HCT116 (cell line): ENCODE measurements at regions not wholly inside any gene's neighbourhood (a gene's known extent, or its start where the extent isn't known, plus 50 kb on each side); places are given as distances from the start of the nearest gene placed in this dataset.

Experiments used
- ATAC-seq: fragments of 200-7000 bp; cut with Tn5 transposase; 2 replicates; pipeline ENCODE4 v1.9.1; 2020; ENCODE audit warnings: mild to moderate bottlenecking, moderate library complexity
- BruUV-seq: library from RNA; stranded (reverse); fragments of 400-500 nt; replicated peaks from 2 replicates; lab custom pipeline; 2021; lab: Mats Ljungman, UMichigan
- CTCF ChIA-PET: fragments of 300-600 bp; sonication (Branson Sonifier 250); formaldehyde crosslinking; loops from one replicate; lab custom pipeline; 2021; ENCODE audit warnings: antibody characterized with exemption; lab: Charles Lee
- POLR2A ChIA-PET: fragments of 300-600, 350-600 bp; sonication (Branson Sonifier 250); formaldehyde crosslinking; loops from one replicate; lab custom pipeline; 2021; ENCODE audit warnings: antibody characterized with exemption; lab: Charles Lee
- RAD21 ChIA-PET, 2 experiments: fragments of 300-600 bp; sonication (Branson Sonifier 250); formaldehyde crosslinking; loops; one replicate each; lab custom pipeline; 2023; ENCODE audit warnings: low total read pairs in 2 of 2; ENCODE audit not compliant: uncharacterized antibody in 2 of 2, unreplicated experiment in 2 of 2, low non-redundant PET in 1 of 2; lab: Charles Lee
- DNase-seq: peaks from one replicate; pipeline ENCODE4 v3.0.0-alpha.2; 2010; ENCODE audit warnings: low read depth, low spot score
- H2AFZ ChIP-seq: fragments of 200-600 bp; shearing (Covaris generic), sonication (generic); 2 replicates; pipeline ENCODE4 v1.6.1; 2017; ENCODE audit warnings: low read depth, mixed run types, mixed read lengths, antibody characterized with exemption, low read length; ENCODE audit not compliant: poor library complexity, severe bottlenecking
- H3K27ac ChIP-seq: 2 replicates; pipeline ENCODE4 v1.5.1; 2012; ENCODE audit warnings: low read depth, low read length
- H3K27me3 ChIP-seq: fragments of 200-600 bp; sonication (generic); 2 replicates; pipeline ENCODE4 v1.6.1; 2016; ENCODE audit warnings: mixed run types, low read length, mixed read lengths; ENCODE audit not compliant: insufficient read depth
- H3K36me3 ChIP-seq, 2 experiments: fragments of 200-500 bp in 1 of 2; fragments of 200-600 bp in 1 of 2; sonication (Bioruptor generic) in 1 of 2; sonication (generic) in 1 of 2; 2 replicates each; pipeline versions ENCODE4 v1.5.1 to v1.6.1; 2014 to 2016; ENCODE audit warnings: low read length in 2 of 2, inconsistent platforms in 1 of 2, mixed read lengths in 1 of 2, mixed run types in 1 of 2; ENCODE audit not compliant: insufficient read depth in 2 of 2, control insufficient read depth in 1 of 2
- H3K4me1 ChIP-seq, 2 experiments: fragments of 200-600 bp in 1 of 2; sonication (generic) in 1 of 2; 2 replicates each; pipeline versions ENCODE4 v1.5.1 to v1.6.1; 2012 to 2017; ENCODE audit warnings: low read length in 2 of 2, inconsistent platforms in 1 of 2, mild to moderate bottlenecking in 1 of 2, mixed read lengths in 1 of 2, mixed run types in 1 of 2, moderate library complexity in 1 of 2; ENCODE audit not compliant: insufficient read depth in 2 of 2, control insufficient read depth in 1 of 2
- H3K4me2 ChIP-seq: fragments of 200-600 bp; sonication (generic); 2 replicates; pipeline ENCODE4 v1.6.1; 2017; ENCODE audit warnings: mixed run types, low read length, mixed read lengths
- H3K4me3 ChIP-seq, 2 experiments: fragments of 200-600 bp in 1 of 2; sonication (generic) in 1 of 2; replicated peaks in 1 of 2; 2 replicates each; pipeline ENCODE4 v1.5.1; 2011 to 2016; ENCODE audit warnings: low read length in 2 of 2, control low read depth in 1 of 2, low read depth in 1 of 2, mild to moderate bottlenecking in 1 of 2, mixed read lengths in 1 of 2, mixed run types in 1 of 2
- H3K79me2 ChIP-seq: fragments of 200-600 bp; sonication (generic); 2 replicates; pipeline ENCODE4 v1.6.1; 2017; ENCODE audit warnings: mild to moderate bottlenecking, mixed run types, low read length, moderate library complexity, mixed read lengths; ENCODE audit not compliant: insufficient read depth
- H3K9ac ChIP-seq: fragments of 200-600 bp; sonication (generic); 2 replicates; pipeline ENCODE4 v1.6.1; 2016; ENCODE audit warnings: low read length, mixed read lengths
- H3K9me2 ChIP-seq: fragments of 200-600 bp; sonication (generic), shearing (Covaris generic); 2 replicates; pipeline ENCODE4 v1.6.1; 2017; ENCODE audit warnings: mixed run types, mild to moderate bottlenecking, moderate library complexity; ENCODE audit not compliant: insufficient read depth
- H3K9me3 ChIP-seq, 2 experiments: fragments of 200-500 bp in 1 of 2; fragments of 200-600 bp in 1 of 2; sonication (Bioruptor generic) in 1 of 2; sonication (generic) in 1 of 2; 2 replicates each; pipeline ENCODE4 v1.6.1; 2014 to 2017; ENCODE audit warnings: low read length in 2 of 2, mixed read lengths in 2 of 2, inconsistent platforms in 1 of 2, low read depth in 1 of 2, mild to moderate bottlenecking in 1 of 2, mixed run types in 1 of 2, moderate library complexity in 1 of 2; ENCODE audit not compliant: control insufficient read depth in 1 of 2, insufficient read depth in 1 of 2
- H4K20me1 ChIP-seq: fragments of 200-600 bp; sonication (generic), shearing (Covaris generic); 2 replicates; pipeline ENCODE4 v1.6.1; 2017; ENCODE audit warnings: mixed run types, mild to moderate bottlenecking, moderate library complexity; ENCODE audit not compliant: insufficient read depth
- CEBPB ChIP-seq: IDR thresholded peaks from 2 replicates; pipeline ENCODE4 v1.6.1; 2012; ENCODE audit warnings: low read depth
- EGR1 ChIP-seq: IDR thresholded peaks from 2 replicates; pipeline ENCODE4 v1.6.1; 2012; ENCODE audit warnings: low read depth
- ELF1 ChIP-seq: IDR thresholded peaks from 2 replicates; pipeline ENCODE4 v1.6.1; 2012; ENCODE audit warnings: low read depth, borderline replicate concordance
- EZH2 ChIP-seq: fragments of 200-600 bp; sonication (generic); IDR thresholded peaks from 2 replicates; pipeline ENCODE4 v1.6.1; 2017; ENCODE audit warnings: antibody characterized with exemption, mixed run types
- FOSL1 ChIP-seq: IDR thresholded peaks from 2 replicates; pipeline ENCODE4 v1.6.1; 2012; ENCODE audit warnings: low read depth
- POLR2A ChIP-seq: IDR thresholded peaks from 2 replicates; pipeline ENCODE4 v1.7.0; 2011; ENCODE audit warnings: borderline replicate concordance; ENCODE audit not compliant: insufficient read depth, insufficient read length; ENCODE audit errors: extremely low read depth
- RAD21 ChIP-seq: IDR thresholded peaks from 2 replicates; pipeline ENCODE4 v1.6.1; 2012; ENCODE audit warnings: low read depth, mild to moderate bottlenecking
- SIN3A ChIP-seq: IDR thresholded peaks from 2 replicates; pipeline ENCODE4 v1.6.1; 2012; ENCODE audit warnings: low read depth
- SP1 ChIP-seq: IDR thresholded peaks from 2 replicates; pipeline ENCODE4 v1.6.1; 2012; ENCODE audit warnings: low read depth
- SRF ChIP-seq: IDR thresholded peaks from 2 replicates; pipeline ENCODE4 v1.6.1; 2012; ENCODE audit warnings: low read depth
- TCF7L2 ChIP-seq: IDR thresholded peaks from 2 replicates; pipeline ENCODE4 v1.7.0; 2011; ENCODE audit warnings: borderline replicate concordance, inconsistent platforms; ENCODE audit not compliant: insufficient read depth, insufficient read length; ENCODE audit errors: extremely low read depth
- YY1 ChIP-seq: IDR thresholded peaks from 2 replicates; pipeline ENCODE4 v1.6.1; 2011; ENCODE audit warnings: low read length, low read depth, moderate library complexity, mild to moderate bottlenecking; ENCODE audit not compliant: insufficient replicate concordance; ENCODE audit errors: extremely low read depth
- ZFX ChIP-seq: fragments of 450-650 bp; IDR thresholded peaks from 2 replicates; pipeline ENCODE4 v1.6.1; 2017
- ZNF274 ChIP-seq: fragments of 200-500 bp; sonication (Bioruptor generic); IDR thresholded peaks from 2 replicates; pipeline ENCODE4 v1.6.1; 2014; ENCODE audit warnings: mild to moderate bottlenecking, low read depth, low read length, inconsistent platforms
- intact Hi-C: fragments of 100-400 bp; cut with micrococcal nuclease; formaldehyde crosslinking; loops from 2 replicates; pipeline ENCODE4 v1.10.0; 2022
- TF ChIP-seq, protein P1 (sequence below), 3 experiments: fragments of 200-600 bp in 1 of 3; sonication (generic) in 1 of 3; IDR thresholded peaks in 2 of 3; conservative IDR thresholded peaks in 1 of 3; 2 replicates each; pipeline ENCODE4 v1.5.1; 2012 to 2017; ENCODE audit warnings: low read depth in 2 of 3, low read length in 2 of 3, antibody characterized with exemption in 1 of 3, borderline replicate concordance in 1 of 3, control low read depth in 1 of 3, mild to moderate bottlenecking in 1 of 3, mixed read lengths in 1 of 3, mixed run types in 1 of 3, moderate library complexity in 1 of 3; ENCODE audit not compliant: insufficient read depth in 1 of 3
- TF ChIP-seq, protein P2 (sequence below): IDR thresholded peaks from 2 replicates; pipeline ENCODE4 v1.6.1; 2011; ENCODE audit warnings: mild to moderate bottlenecking, low read length, moderate library complexity; ENCODE audit not compliant: insufficient replicate concordance; ENCODE audit errors: extremely low read depth
- TF ChIP-seq, protein P3 (sequence below): IDR thresholded peaks from 2 replicates; pipeline ENCODE4 v1.6.1; 2012; ENCODE audit warnings: low read depth

DNA sequence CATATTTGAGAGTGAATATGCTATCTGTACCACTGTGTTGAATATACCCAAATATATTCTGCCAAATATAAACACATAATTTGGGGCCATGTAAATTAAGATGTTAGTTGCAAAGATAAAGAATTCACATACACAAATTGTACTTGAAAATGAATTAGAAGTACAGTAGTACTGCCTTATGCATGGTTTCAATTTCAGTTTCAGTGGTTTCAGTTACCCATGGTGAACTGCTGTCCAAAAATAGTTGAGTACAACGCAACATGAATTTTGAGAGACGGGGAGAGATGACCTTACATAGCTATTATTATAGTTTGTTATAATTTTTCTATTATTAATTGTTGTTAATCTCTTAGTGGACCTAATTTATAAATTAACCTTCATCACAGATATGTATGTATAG is 1313.0 kb upstream of the FAM98A start (continued):
- no peak for TF ChIP-seq ELF1

DNA sequence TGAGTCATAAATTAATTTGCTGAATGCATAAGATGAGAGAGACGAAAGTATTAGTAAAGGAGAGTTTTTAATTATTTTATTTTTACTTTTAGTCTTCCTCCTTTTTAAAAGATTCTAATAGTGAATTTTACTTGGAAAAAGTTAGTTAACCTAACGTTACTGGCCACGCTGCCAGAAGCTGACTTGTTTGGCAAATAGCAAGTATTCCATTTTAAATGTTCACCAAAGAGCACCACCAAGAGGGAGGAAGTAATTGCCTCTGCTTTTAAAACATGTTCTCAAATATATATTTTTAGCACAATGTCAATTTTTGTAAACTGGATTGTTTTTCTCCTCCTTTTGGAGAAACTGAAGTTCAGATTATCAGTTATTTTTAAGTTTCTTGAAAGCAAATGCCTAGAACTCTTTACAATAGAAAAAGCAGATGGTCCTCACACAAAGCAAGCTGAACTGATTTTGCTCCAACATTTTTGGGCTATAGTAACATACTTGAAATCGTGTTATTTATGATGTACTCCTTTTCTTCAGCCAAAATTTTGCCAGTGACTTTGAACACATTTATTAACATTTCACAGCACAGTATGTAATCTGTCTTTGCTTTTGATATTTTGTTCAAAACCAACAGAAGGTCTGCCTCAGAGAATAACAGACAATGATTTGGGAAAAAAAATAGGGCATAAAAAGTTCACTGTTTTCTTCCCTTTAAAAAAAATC is 1311.0 kb upstream of the FAM98A start:
- ChIA-PET CTCF (no interaction called here), RAD21 (no interaction called here), POLR2A (no interaction called here)
- no TSS peak for BruUV-seq
- H3K79me2 ChIP-seq, result no peaks in the 10 kb centered on the region
- H2AFZ ChIP-seq, result no peak overlapping the region
- ATAC-seq (no peak), DNase-seq (no peak)
- no peaks in the 10 kb centered on the region for H3K36me3 ChIP-seq
- peaks cover 3 to 19% of the 10 kb centered on the region in 2 experiments; a peak in 2 of 4 replicates for H3K9me3 ChIP-seq
- no peak overlapping the region for H3K27ac ChIP-seq
- H3K4me3 ChIP-seq, result no peak overlapping the region
- H3K9ac ChIP-seq, result no peak overlapping the region
- H3K9me2 ChIP-seq, result no peaks in the 10 kb centered on the region
- no peaks in the 10 kb centered on the region for H3K4me1 ChIP-seq
- no peaks in the 10 kb centered on the region for H3K27me3 ChIP-seq
- H3K4me2 ChIP-seq, result no peak overlapping the region
- intact Hi-C loops, result no loop called here
- no peaks in the 10 kb centered on the region for H4K20me1 ChIP-seq
- no peak for TF ChIP-seq EGR1
- no peak for TF ChIP-seq FOSL1
- no peak for TF ChIP-seq EZH2
- TF ChIP-seq, protein P1, sequence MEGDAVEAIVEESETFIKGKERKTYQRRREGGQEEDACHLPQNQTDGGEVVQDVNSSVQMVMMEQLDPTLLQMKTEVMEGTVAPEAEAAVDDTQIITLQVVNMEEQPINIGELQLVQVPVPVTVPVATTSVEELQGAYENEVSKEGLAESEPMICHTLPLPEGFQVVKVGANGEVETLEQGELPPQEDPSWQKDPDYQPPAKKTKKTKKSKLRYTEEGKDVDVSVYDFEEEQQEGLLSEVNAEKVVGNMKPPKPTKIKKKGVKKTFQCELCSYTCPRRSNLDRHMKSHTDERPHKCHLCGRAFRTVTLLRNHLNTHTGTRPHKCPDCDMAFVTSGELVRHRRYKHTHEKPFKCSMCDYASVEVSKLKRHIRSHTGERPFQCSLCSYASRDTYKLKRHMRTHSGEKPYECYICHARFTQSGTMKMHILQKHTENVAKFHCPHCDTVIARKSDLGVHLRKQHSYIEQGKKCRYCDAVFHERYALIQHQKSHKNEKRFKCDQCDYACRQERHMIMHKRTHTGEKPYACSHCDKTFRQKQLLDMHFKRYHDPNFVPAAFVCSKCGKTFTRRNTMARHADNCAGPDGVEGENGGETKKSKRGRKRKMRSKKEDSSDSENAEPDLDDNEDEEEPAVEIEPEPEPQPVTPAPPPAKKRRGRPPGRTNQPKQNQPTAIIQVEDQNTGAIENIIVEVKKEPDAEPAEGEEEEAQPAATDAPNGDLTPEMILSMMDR (IDR thresholded peaks at IDR 0.05 in 2 of 3, conservative IDR thresholded peaks at IDR 0.05 in 1 of 3; ENCODE audit: borderline replicate concordance in 1 of 3, insufficient read depth in 1 of 3, low read depth in 2 of 3, low read length in 2 of 3), result no peak
- TF ChIP-seq, protein P2, sequence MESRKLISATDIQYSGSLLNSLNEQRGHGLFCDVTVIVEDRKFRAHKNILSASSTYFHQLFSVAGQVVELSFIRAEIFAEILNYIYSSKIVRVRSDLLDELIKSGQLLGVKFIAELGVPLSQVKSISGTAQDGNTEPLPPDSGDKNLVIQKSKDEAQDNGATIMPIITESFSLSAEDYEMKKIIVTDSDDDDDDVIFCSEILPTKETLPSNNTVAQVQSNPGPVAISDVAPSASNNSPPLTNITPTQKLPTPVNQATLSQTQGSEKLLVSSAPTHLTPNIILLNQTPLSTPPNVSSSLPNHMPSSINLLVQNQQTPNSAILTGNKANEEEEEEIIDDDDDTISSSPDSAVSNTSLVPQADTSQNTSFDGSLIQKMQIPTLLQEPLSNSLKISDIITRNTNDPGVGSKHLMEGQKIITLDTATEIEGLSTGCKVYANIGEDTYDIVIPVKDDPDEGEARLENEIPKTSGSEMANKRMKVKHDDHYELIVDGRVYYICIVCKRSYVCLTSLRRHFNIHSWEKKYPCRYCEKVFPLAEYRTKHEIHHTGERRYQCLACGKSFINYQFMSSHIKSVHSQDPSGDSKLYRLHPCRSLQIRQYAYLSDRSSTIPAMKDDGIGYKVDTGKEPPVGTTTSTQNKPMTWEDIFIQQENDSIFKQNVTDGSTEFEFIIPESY, result no peak
- TF ChIP-seq ZFX, result no peak
- TF ChIP-seq CEBPB, result no peak
- no peak for TF ChIP-seq TCF7L2
- TF ChIP-seq, protein P3, sequence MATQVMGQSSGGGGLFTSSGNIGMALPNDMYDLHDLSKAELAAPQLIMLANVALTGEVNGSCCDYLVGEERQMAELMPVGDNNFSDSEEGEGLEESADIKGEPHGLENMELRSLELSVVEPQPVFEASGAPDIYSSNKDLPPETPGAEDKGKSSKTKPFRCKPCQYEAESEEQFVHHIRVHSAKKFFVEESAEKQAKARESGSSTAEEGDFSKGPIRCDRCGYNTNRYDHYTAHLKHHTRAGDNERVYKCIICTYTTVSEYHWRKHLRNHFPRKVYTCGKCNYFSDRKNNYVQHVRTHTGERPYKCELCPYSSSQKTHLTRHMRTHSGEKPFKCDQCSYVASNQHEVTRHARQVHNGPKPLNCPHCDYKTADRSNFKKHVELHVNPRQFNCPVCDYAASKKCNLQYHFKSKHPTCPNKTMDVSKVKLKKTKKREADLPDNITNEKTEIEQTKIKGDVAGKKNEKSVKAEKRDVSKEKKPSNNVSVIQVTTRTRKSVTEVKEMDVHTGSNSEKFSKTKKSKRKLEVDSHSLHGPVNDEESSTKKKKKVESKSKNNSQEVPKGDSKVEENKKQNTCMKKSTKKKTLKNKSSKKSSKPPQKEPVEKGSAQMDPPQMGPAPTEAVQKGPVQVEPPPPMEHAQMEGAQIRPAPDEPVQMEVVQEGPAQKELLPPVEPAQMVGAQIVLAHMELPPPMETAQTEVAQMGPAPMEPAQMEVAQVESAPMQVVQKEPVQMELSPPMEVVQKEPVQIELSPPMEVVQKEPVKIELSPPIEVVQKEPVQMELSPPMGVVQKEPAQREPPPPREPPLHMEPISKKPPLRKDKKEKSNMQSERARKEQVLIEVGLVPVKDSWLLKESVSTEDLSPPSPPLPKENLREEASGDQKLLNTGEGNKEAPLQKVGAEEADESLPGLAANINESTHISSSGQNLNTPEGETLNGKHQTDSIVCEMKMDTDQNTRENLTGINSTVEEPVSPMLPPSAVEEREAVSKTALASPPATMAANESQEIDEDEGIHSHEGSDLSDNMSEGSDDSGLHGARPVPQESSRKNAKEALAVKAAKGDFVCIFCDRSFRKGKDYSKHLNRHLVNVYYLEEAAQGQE, result no peak
- no peak for TF ChIP-seq ZNF274
- TF ChIP-seq YY1, result no peak
- TF ChIP-seq RAD21, result no peak
- TF ChIP-seq ELF1, result no peak
- TF ChIP-seq SP1, result no peak
- no peak for TF ChIP-seq POLR2A
- no peak for TF ChIP-seq SIN3A
- no peak for TF ChIP-seq SRF
